IMR-90 (cell line): ENCODE measurements at regions not wholly inside any gene's neighbourhood (a gene's known extent, or its start where the extent isn't known, plus 50 kb on each side); places are given as distances from the start of the nearest gene placed in this dataset.

Experiments used
- ATAC-seq: fragments of 200-7000 bp; cut with Tn5 transposase; 2 replicates; pipeline ENCODE4 v1.9.1; 2020; ENCODE audit warnings: low read depth, mild to moderate bottlenecking, moderate library complexity
- BruUV-seq: library from RNA; stranded (reverse); fragments of 400-500 nt; replicated peaks from 2 replicates; lab custom pipeline; 2021; lab: Mats Ljungman, UMichigan
- CTCF ChIA-PET: fragments of 300-600 bp; formaldehyde crosslinking; extraction: SDS; loops from one replicate; lab custom pipeline; 2021; ENCODE audit warnings: antibody characterized with exemption; lab: Yijun Ruan, JAX
- POLR2A ChIA-PET: fragments of 300-600 bp; sonication (Branson Sonifier 250); formaldehyde crosslinking; loops from one replicate; lab custom pipeline; 2022; ENCODE audit warnings: antibody characterized with exemption; ENCODE audit not compliant: unreplicated experiment; lab: Charles Lee
- DNase-seq: peaks from one replicate; pipeline ENCODE4 v3.0.0; 2013
- H2AFZ ChIP-seq: replicated peaks from 2 replicates; pipeline ENCODE3; 2013; ENCODE audit warnings: low read length, mild to moderate bottlenecking; ENCODE audit not compliant: poor library complexity
- H2AK5ac ChIP-seq: 2 replicates; pipeline ENCODE4 v1.6.1; 2013; ENCODE audit warnings: low read depth, low read length, inconsistent platforms
- H2AK9ac ChIP-seq: replicated peaks from 2 replicates; pipeline ENCODE3; 2013; ENCODE audit warnings: mild to moderate bottlenecking, low read depth, low read length, moderate library complexity; ENCODE audit not compliant: poor library complexity
- H2BK120ac ChIP-seq: 2 replicates; pipeline ENCODE4 v1.6.1; 2013; ENCODE audit warnings: low read depth, low read length, inconsistent platforms
- H2BK15ac ChIP-seq: 3 replicates; pipeline ENCODE4 v1.6.1; 2013; ENCODE audit warnings: low read depth, low read length, inconsistent platforms
- H2BK20ac ChIP-seq: 2 replicates; pipeline ENCODE4 v1.6.1; 2013; ENCODE audit warnings: low read depth, mild to moderate bottlenecking, inconsistent platforms, low read length, moderate library complexity
- H2BK5ac ChIP-seq: 2 replicates; pipeline ENCODE4 v1.6.1; 2013; ENCODE audit warnings: mild to moderate bottlenecking, low read depth, low read length, inconsistent platforms; ENCODE audit not compliant: poor library complexity, severe bottlenecking
- H3K14ac ChIP-seq: replicated peaks from 2 replicates; pipeline ENCODE4 v1.6.1; 2013; ENCODE audit warnings: low read depth, low read length, inconsistent platforms
- H3K18ac ChIP-seq: 2 replicates; pipeline ENCODE4 v1.6.1; 2013; ENCODE audit warnings: low read depth, low read length, control low read depth
- H3K23ac ChIP-seq: 2 replicates; pipeline ENCODE4 v1.6.1; 2013; ENCODE audit warnings: low read depth, low read length, inconsistent platforms
- H3K27ac ChIP-seq: 2 replicates; pipeline ENCODE4 v1.5.1; 2013; ENCODE audit warnings: mild to moderate bottlenecking, control low read depth, low read length; ENCODE audit not compliant: insufficient read depth
- H3K27me3 ChIP-seq: 2 replicates; pipeline ENCODE4 v1.6.1; 2013; ENCODE audit warnings: low read length; ENCODE audit not compliant: control insufficient read depth, insufficient read depth
- H3K36me3 ChIP-seq: 2 replicates; pipeline ENCODE4 v1.6.1; 2013; ENCODE audit warnings: low read length, mixed read lengths; ENCODE audit not compliant: control insufficient read depth, insufficient read depth
- H3K4ac ChIP-seq: 2 replicates; pipeline ENCODE4 v1.6.1; 2013; ENCODE audit warnings: low read depth, low read length, inconsistent platforms
- H3K4me1 ChIP-seq: 2 replicates; pipeline ENCODE4 v1.6.1; 2013; ENCODE audit warnings: low read length, mixed read lengths; ENCODE audit not compliant: control insufficient read depth, insufficient read depth
- H3K4me2 ChIP-seq: 2 replicates; pipeline ENCODE4 v1.6.1; 2013; ENCODE audit warnings: low read depth, mild to moderate bottlenecking, control low read depth, low read length, moderate library complexity
- H3K4me3 ChIP-seq: 2 replicates; pipeline ENCODE4 v1.5.1; 2013; ENCODE audit warnings: low read depth, mild to moderate bottlenecking, control low read depth, low read length, moderate library complexity; ENCODE audit not compliant: insufficient read depth
- H3K56ac ChIP-seq: 2 replicates; pipeline ENCODE4 v1.6.1; 2013; ENCODE audit warnings: low read length, inconsistent platforms; ENCODE audit not compliant: insufficient read depth; ENCODE audit errors: extremely low read depth
- H3K79me1 ChIP-seq, 2 experiments: 2 replicates each; pipeline ENCODE4 v1.6.1; 2013; ENCODE audit warnings: low read length in 2 of 2, inconsistent platforms in 1 of 2, low read depth in 1 of 2
- H3K9ac ChIP-seq: 2 replicates; pipeline ENCODE4 v1.6.1; 2013; ENCODE audit warnings: low read depth, low read length, control low read depth
- H3K9me1 ChIP-seq: 2 replicates; pipeline ENCODE4 v1.6.1; 2013; ENCODE audit warnings: low read length, inconsistent platforms; ENCODE audit not compliant: insufficient read depth
- H3K9me3 ChIP-seq: 2 replicates; pipeline ENCODE4 v1.6.1; 2013; ENCODE audit warnings: low read length; ENCODE audit not compliant: control insufficient read depth, insufficient read depth
- H4K20me1 ChIP-seq: 2 replicates; pipeline ENCODE4 v1.6.1; 2013; ENCODE audit warnings: low read length, inconsistent platforms; ENCODE audit not compliant: insufficient read depth
- H4K5ac ChIP-seq: 2 replicates; pipeline ENCODE4 v1.6.1; 2013; ENCODE audit warnings: mild to moderate bottlenecking, low read depth, low read length, control low read depth
- H4K8ac ChIP-seq, 2 experiments: 2 replicates each; pipeline ENCODE4 v1.6.1; 2013; ENCODE audit warnings: low read depth in 2 of 2, low read length in 2 of 2, control low read depth in 1 of 2, inconsistent platforms in 1 of 2
- H4K91ac ChIP-seq: 2 replicates; pipeline ENCODE4 v1.6.1; 2013; ENCODE audit warnings: low read depth, low read length, inconsistent platforms; ENCODE audit not compliant: insufficient read depth
- BHLHE40 ChIP-seq: fragments of 150-350 bp; IDR thresholded peaks from 2 replicates; pipeline ENCODE4 v1.6.1; 2016; ENCODE audit warnings: mild to moderate bottlenecking, low read depth, low read length
- FOS ChIP-seq: fragments of 150-350 bp; IDR thresholded peaks from 2 replicates; pipeline ENCODE4 v1.6.1; 2016; ENCODE audit warnings: low read depth, low read length
- MAFK ChIP-seq: IDR thresholded peaks from 2 replicates; pipeline ENCODE4 v1.6.1; 2012; ENCODE audit warnings: low read depth, low read length, improper control_type of control experiment
- MAZ ChIP-seq: IDR thresholded peaks from 2 replicates; pipeline ENCODE4 v1.6.1; 2012; ENCODE audit warnings: low read depth, mild to moderate bottlenecking, low read length, improper control_type of control experiment, moderate library complexity, borderline replicate concordance
- MXI1 ChIP-seq: IDR thresholded peaks from 2 replicates; pipeline ENCODE4 v1.6.1; 2012; ENCODE audit warnings: low read depth, mild to moderate bottlenecking, low read length, moderate library complexity, borderline replicate concordance
- POLR2A ChIP-seq: IDR thresholded peaks from 2 replicates; pipeline ENCODE4 v1.6.1; 2012; ENCODE audit warnings: mild to moderate bottlenecking, low read depth, low read length
- RAD21 ChIP-seq: IDR thresholded peaks from 2 replicates; pipeline ENCODE4 v1.6.1; 2012; ENCODE audit warnings: low read length, improper control_type of control experiment
- RFX5 ChIP-seq: IDR thresholded peaks from 2 replicates; pipeline ENCODE4 v1.8.0; 2012; ENCODE audit warnings: low read depth, mild to moderate bottlenecking, low read length, moderate library complexity
- SMC3 ChIP-seq: fragments of 150-350 bp; IDR thresholded peaks from 2 replicates; pipeline ENCODE4 v1.6.1; 2016; ENCODE audit warnings: low read depth, mild to moderate bottlenecking, antibody characterized with exemption, low read length, moderate library complexity
- WGBS, 2 experiments: methylation state at CpG; one replicate each; pipeline versions ENCODE4 v1.1.5 to v1.1.7; 2013; ENCODE audit warnings: missing lambda C conversion rate in 2 of 2; ENCODE audit not compliant: insufficient read length in 1 of 2; ENCODE audit errors: extremely low coverage in 2 of 2; 5-methylcytosine and 5-hydroxymethylcytosine counted together
- dilution Hi-C: fragments of 300-500 bp; cut with HindIII; formaldehyde crosslinking; loops from one replicate; pipeline ENCODE4 v1.14.3; 2018; ENCODE audit warnings: low sequenced_read_pairs; ENCODE audit not compliant: unreplicated experiment
- in situ Hi-C: fragments of 300-500 bp; cut with MboI; formaldehyde crosslinking; loops from 3 replicates; pipeline ENCODE4 v1.14.3; 2019; ENCODE audit warnings: low sequenced_read_pairs, inconsistent platforms, mixed read lengths
- intact Hi-C: fragments of 100-400 bp; cut with micrococcal nuclease; formaldehyde crosslinking; loops from 2 replicates; pipeline ENCODE4 v1.10.0; 2022
- TF ChIP-seq, protein P1 (sequence below): conservative IDR thresholded peaks from 2 replicates; pipeline ENCODE4 v1.5.1; 2012; ENCODE audit warnings: mild to moderate bottlenecking, low read depth, low read length, improper control_type of control experiment
- TF ChIP-seq, protein P2 (sequence below): fragments of 150-350 bp; IDR thresholded peaks from 2 replicates; pipeline ENCODE4 v1.6.1; 2016; ENCODE audit warnings: low read depth, mild to moderate bottlenecking, low read length, moderate library complexity, borderline replicate concordance
- TF ChIP-seq, protein P3 (sequence below): fragments of 150-350 bp; IDR thresholded peaks from 2 replicates; pipeline ENCODE4 v1.6.1; 2017; ENCODE audit warnings: mild to moderate bottlenecking, antibody characterized with exemption, low read length, low read depth

DNA sequence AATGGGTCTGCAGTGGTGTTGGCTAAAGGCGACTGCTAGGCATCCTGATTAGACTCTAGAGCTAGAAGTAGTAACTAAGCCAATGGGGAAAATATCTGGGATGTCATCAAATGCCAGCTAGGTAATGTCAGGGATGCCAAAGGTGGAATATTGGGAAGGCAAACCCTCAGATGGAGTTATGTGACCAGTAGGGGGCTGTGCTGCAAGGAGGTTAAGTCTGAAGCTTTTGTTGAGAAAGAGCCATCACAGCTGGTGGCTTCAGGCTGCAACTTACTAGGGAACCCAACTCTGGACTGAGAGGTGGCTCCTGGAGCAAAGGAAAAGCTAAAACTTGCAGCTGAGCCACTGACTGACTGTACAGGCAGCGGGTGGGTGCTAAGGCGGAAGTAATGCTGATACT is 576.9 kb upstream of the GHITM start:
- no peak for TF ChIP-seq RAD21
- TF ChIP-seq, protein P1, sequence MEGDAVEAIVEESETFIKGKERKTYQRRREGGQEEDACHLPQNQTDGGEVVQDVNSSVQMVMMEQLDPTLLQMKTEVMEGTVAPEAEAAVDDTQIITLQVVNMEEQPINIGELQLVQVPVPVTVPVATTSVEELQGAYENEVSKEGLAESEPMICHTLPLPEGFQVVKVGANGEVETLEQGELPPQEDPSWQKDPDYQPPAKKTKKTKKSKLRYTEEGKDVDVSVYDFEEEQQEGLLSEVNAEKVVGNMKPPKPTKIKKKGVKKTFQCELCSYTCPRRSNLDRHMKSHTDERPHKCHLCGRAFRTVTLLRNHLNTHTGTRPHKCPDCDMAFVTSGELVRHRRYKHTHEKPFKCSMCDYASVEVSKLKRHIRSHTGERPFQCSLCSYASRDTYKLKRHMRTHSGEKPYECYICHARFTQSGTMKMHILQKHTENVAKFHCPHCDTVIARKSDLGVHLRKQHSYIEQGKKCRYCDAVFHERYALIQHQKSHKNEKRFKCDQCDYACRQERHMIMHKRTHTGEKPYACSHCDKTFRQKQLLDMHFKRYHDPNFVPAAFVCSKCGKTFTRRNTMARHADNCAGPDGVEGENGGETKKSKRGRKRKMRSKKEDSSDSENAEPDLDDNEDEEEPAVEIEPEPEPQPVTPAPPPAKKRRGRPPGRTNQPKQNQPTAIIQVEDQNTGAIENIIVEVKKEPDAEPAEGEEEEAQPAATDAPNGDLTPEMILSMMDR = no peak
- no peak for TF ChIP-seq FOS
- TF ChIP-seq MAZ = no peak
- TF ChIP-seq RFX5 = no peak
- no peak for TF ChIP-seq MXI1
- no peak for TF ChIP-seq SMC3
- TF ChIP-seq, protein P2, sequence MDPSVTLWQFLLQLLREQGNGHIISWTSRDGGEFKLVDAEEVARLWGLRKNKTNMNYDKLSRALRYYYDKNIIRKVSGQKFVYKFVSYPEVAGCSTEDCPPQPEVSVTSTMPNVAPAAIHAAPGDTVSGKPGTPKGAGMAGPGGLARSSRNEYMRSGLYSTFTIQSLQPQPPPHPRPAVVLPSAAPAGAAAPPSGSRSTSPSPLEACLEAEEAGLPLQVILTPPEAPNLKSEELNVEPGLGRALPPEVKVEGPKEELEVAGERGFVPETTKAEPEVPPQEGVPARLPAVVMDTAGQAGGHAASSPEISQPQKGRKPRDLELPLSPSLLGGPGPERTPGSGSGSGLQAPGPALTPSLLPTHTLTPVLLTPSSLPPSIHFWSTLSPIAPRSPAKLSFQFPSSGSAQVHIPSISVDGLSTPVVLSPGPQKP = no peak
- no peak for TF ChIP-seq MAFK
- no peak for TF ChIP-seq POLR2A
- TF ChIP-seq BHLHE40 = no peak
- TF ChIP-seq, protein P3, sequence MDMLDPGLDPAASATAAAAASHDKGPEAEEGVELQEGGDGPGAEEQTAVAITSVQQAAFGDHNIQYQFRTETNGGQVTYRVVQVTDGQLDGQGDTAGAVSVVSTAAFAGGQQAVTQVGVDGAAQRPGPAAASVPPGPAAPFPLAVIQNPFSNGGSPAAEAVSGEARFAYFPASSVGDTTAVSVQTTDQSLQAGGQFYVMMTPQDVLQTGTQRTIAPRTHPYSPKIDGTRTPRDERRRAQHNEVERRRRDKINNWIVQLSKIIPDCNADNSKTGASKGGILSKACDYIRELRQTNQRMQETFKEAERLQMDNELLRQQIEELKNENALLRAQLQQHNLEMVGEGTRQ = no peak
- H3K4me2 ChIP-seq = no peak overlapping the region
- no peak overlapping the region for H3K4me3 ChIP-seq
- H3K79me1 ChIP-seq = no peaks in the 10 kb centered on the region
- no peak overlapping the region for H3K14ac ChIP-seq
- no peaks in the 10 kb centered on the region for H4K20me1 ChIP-seq
- H2BK120ac ChIP-seq = no peak overlapping the region
- no peak overlapping the region for H2AFZ ChIP-seq
- no peaks in the 10 kb centered on the region for H3K36me3 ChIP-seq
- H3K4ac ChIP-seq = no peak overlapping the region
- H2AK9ac ChIP-seq = no peak overlapping the region
- H3K56ac ChIP-seq = no peak overlapping the region
- no TSS peak for BruUV-seq
- H3K9me1 ChIP-seq = no peaks in the 10 kb centered on the region
- no peak overlapping the region for H3K23ac ChIP-seq
- no peak overlapping the region for H3K9ac ChIP-seq
- no peak overlapping the region for H2BK20ac ChIP-seq
- intact Hi-C loops (no loop called here), in situ Hi-C loops (no loop called here), dilution Hi-C loops (no loop called here)
- H4K91ac ChIP-seq = no peak overlapping the region
- no peak overlapping the region for H2BK5ac ChIP-seq
- WGBS, 2 experiments = 73% methylated on average over 3 of the region's 3 CpGs; no CpG with 5 or more reads in 1 of the 2 experiments
- ChIA-PET POLR2A (no interaction called here), CTCF (no interaction called here)
- ATAC-seq (no peak), DNase-seq (no peak)
- no peak overlapping the region for H2AK5ac ChIP-seq
- no peak overlapping the region for H2BK15ac ChIP-seq
- no peaks in the 10 kb centered on the region for H3K4me1 ChIP-seq
- peaks cover 22% of the 10 kb centered on the region for H3K9me3 ChIP-seq
- H3K27me3 ChIP-seq = no peaks in the 10 kb centered on the region
- H3K27ac ChIP-seq = no peak overlapping the region
- H3K18ac ChIP-seq = no peak overlapping the region
- H4K5ac ChIP-seq = no peak overlapping the region
- no peak overlapping the region for H4K8ac ChIP-seq
